Thyroid gland (tissue), 4 donors: ENCODE measurements at regions not wholly inside any gene's neighbourhood (a gene's known extent, or its start where the extent isn't known, plus 50 kb on each side); places are given as distances from the start of the nearest gene placed in this dataset.

Experiments
- CTCF ChIP-seq, 6 experiments: fragments of 200-600 bp in 3 of 6; fragments of 450-650 bp in 3 of 6; sonication (generic) in 3 of 6; IDR thresholded peaks; one replicate each; pipeline ENCODE4 v1.5.1; 2016 to 2019; ENCODE audit warnings: antibody characterized with exemption in 6 of 6, mild to moderate bottlenecking in 2 of 6, inconsistent platforms in 1 of 6, moderate library complexity in 1 of 6
- POLR2A ChIP-seq, 2 donors: fragments of 450-650 bp; IDR thresholded peaks; one replicate each; pipeline ENCODE4 v1.6.1; 2017; ENCODE audit warnings: antibody characterized with exemption in 2 of 2, mild to moderate bottlenecking in 2 of 2, moderate library complexity in 1 of 2

- TF ChIP-seq POLR2A (IDR thresholded peaks at IDR 0.05) (no peak), CTCF (IDR thresholded peaks at IDR 0.05) (no peak)
These were observed 323.4 kb upstream of the NRP1 start for GRCh38 chr10:33657913-33658312.
